CD4-positive, alpha-beta T cell treated with Interleukin-21 for 1 hour (primary cell): ENCODE measurements at regions not wholly inside any gene's neighbourhood (a gene's known extent, or its start where the extent isn't known, plus 50 kb on each side); places are given as distances from the start of the nearest gene placed in this dataset.
"Not testable (repeated sequence)": the region's sequence is repeated elsewhere in the genome, so short reads cannot be mapped to it uniquely, and the experiment has no call there.

Experiments
- DNase-seq: peaks from one replicate; pipeline ENCODE4 v3.0.0-alpha.2; 2020

GRCh38 chrX:45524805-45525204 lies 324.1 kb upstream of the DIPK2B start:
- DNase-seq, result no peak

GRCh38 chrX:45524296-45524695 lies 323.6 kb upstream of the DIPK2B start:
- no peak for DNase-seq

- no peak for DNase-seq
Observed at GRCh38 chrX:45518552-45518951, 317.9 kb upstream of the DIPK2B start.

GRCh38 chrX:45517090-45517973 lies 316.7 kb upstream of the DIPK2B start:
- DNase-seq, result no peak

GRCh38 chrX:45515262-45516215 lies 314.9 kb upstream of the DIPK2B start:
- peak; percentile 51 for DNase-seq

GRCh38 chrX:45513042-45513441 lies 312.4 kb upstream of the DIPK2B start:
- no peak for DNase-seq

- DNase-seq, result no peak
Observed at GRCh38 chrX:45508454-45508853, 307.8 kb upstream of the DIPK2B start.

- no peak for DNase-seq
Observed at GRCh38 chrX:45506149-45506730, 305.6 kb upstream of the DIPK2B start.

GRCh38 chrX:45505214-45505613 lies 304.5 kb upstream of the DIPK2B start:
- DNase-seq, result no peak

GRCh38 chrX:45503787-45504362 lies 303.2 kb upstream of the DIPK2B start:
- not testable (repeated sequence) for DNase-seq

- no peak for DNase-seq
Observed at GRCh38 chrX:45502396-45502795, 301.7 kb upstream of the DIPK2B start.

- no peak for DNase-seq
Observed at GRCh38 chrX:45497290-45497689, 296.6 kb upstream of the DIPK2B start.

GRCh38 chrX:45485719-45486118 lies 285.0 kb upstream of the DIPK2B start:
- DNase-seq, result no peak

- DNase-seq, result no peak
Observed at GRCh38 chrX:45479835-45480422, 279.3 kb upstream of the DIPK2B start.

GRCh38 chrX:45479196-45479834 lies 278.6 kb upstream of the DIPK2B start:
- DNase-seq, result no peak

GRCh38 chrX:45472968-45473367 lies 272.3 kb upstream of the DIPK2B start:
- no peak for DNase-seq

- DNase-seq, result not testable (repeated sequence)
Observed at GRCh38 chrX:45467537-45467936, 266.9 kb upstream of the DIPK2B start.

- DNase-seq, result not testable (repeated sequence)
Observed at GRCh38 chrX:45455732-45456131, 255.1 kb upstream of the DIPK2B start.

GRCh38 chrX:45454290-45454689 lies 253.6 kb upstream of the DIPK2B start:
- no peak for DNase-seq

- DNase-seq, result no peak
Observed at GRCh38 chrX:45449982-45450381, 249.3 kb upstream of the DIPK2B start.

GRCh38 chrX:45447995-45448394 lies 247.3 kb upstream of the DIPK2B start:
- no peak for DNase-seq

- no peak for DNase-seq
Observed at GRCh38 chrX:45447331-45447730, 246.7 kb upstream of the DIPK2B start.
